Breast epithelium (tissue), 4 donors: ENCODE measurements at regions not wholly inside any gene's neighbourhood (a gene's known extent, or its start where the extent isn't known, plus 50 kb on each side); places are given as distances from the start of the nearest gene placed in this dataset.

Source experiments
- DNase-seq, 2 donors: peaks; one replicate each; pipeline ENCODE4 v3.0.0-alpha.2; 2019; ENCODE audit warnings: low spot score in 2 of 2
- H3K27ac ChIP-seq, 2 donors: fragments of 200-600 bp; sonication (generic) in 1 of 2; one replicate each; pipeline ENCODE4 v1.5.1; 2016 to 2019; ENCODE audit warnings: mild to moderate bottlenecking in 1 of 2
- H3K27me3 ChIP-seq, 2 donors: fragments of 200-600 bp; sonication (generic) in 1 of 2; one replicate each; pipeline versions ENCODE4 v1.5.1 to v1.6.0; 2017 to 2019; ENCODE audit warnings: control low read depth in 1 of 2, mild to moderate bottlenecking in 1 of 2
- H3K36me3 ChIP-seq: fragments of 200-600 bp; one replicate; pipeline ENCODE4 v1.5.1; 2019
- H3K4me1 ChIP-seq, 2 donors: fragments of 200-600 bp; sonication (generic); one replicate each; pipeline ENCODE4 v1.5.1; 2016 to 2019; ENCODE audit warnings: control low read depth in 1 of 2
- H3K4me3 ChIP-seq, 3 donors: fragments of 200-600 bp; sonication (generic); 1 replicate in 2 of 3; 2 replicates in 1 of 3; pipeline ENCODE4 v1.5.1; 2016 to 2019; ENCODE audit warnings: mild to moderate bottlenecking in 3 of 3, moderate library complexity in 2 of 3
- H3K9me3 ChIP-seq, 2 donors: fragments of 200-600 bp; sonication (generic) in 1 of 2; one replicate each; pipeline ENCODE4 v1.5.1; 2016 to 2019; ENCODE audit warnings: control low read depth in 1 of 2
- CTCF ChIP-seq, 3 donors: fragments of 450-650 bp; IDR thresholded peaks; one replicate each; pipeline ENCODE4 v1.5.1; 2016 to 2017; ENCODE audit warnings: antibody characterized with exemption in 3 of 3, mild to moderate bottlenecking in 3 of 3, moderate library complexity in 3 of 3
- POLR2A ChIP-seq: fragments of 450-650 bp; IDR thresholded peaks from one replicate; pipeline ENCODE4 v1.6.1; 2016; ENCODE audit warnings: antibody characterized with exemption, mild to moderate bottlenecking, moderate library complexity
- POLR2AphosphoS5 ChIP-seq, 3 donors: sonication (generic); formaldehyde crosslinking; IDR thresholded peaks; one replicate each; pipeline ENCODE4 v1.6.1; 2017; ENCODE audit warnings: antibody characterized with exemption in 3 of 3
- intact Hi-C: fragments of 100-400 bp; cut with DNase I; formaldehyde crosslinking; loops from one replicate; pipeline ENCODE4 v1.15.1; 2023; ENCODE audit warnings: low total_unique reads

DNA sequence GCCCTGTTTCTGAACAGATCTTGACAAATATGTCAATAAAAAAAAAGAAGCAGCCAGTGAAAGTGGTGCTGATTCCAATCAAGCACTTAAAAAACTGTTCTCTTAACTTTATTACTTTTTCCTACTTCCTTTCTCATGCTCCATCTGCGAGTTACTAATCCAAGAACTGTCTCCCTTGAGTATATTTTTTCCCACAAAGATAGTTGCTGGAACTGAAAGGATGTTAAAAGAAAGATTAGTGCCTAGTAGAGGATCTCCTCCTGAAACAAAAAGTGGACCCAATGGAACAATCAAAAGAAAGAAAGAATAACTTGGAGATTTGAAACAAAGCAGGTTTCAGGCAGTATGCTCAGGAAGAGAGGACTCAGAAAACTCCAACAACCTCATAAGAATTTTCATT, 1034.8 kb downstream of the PCDH17 start:
- Histone ChIP-seq H3K27ac (no peak overlapping the region), H3K4me1 (no peaks in the 10 kb centered on the region), H3K4me3 (no peak overlapping the region), H3K36me3 (no peaks in the 10 kb centered on the region), H3K27me3 (no peaks in the 10 kb centered on the region), H3K9me3 (no peaks in the 10 kb centered on the region)
- TF ChIP-seq CTCF (IDR thresholded peaks at IDR 0.05) (no peak), POLR2AphosphoS5 (IDR thresholded peaks at IDR 0.05) (no peak), POLR2A (no peak)
- no peak for DNase-seq
- intact Hi-C loops = no loop called here

- Histone ChIP-seq H3K4me1 (no peaks in the 10 kb centered on the region), H3K27ac (no peak overlapping the region), H3K4me3 (no peak overlapping the region), H3K9me3 (no peaks in the 10 kb centered on the region), H3K36me3 (no peaks in the 10 kb centered on the region), H3K27me3 (no peaks in the 10 kb centered on the region)
- intact Hi-C loops = no loop called here
- TF ChIP-seq POLR2AphosphoS5 (IDR thresholded peaks at IDR 0.05) (no peak), POLR2A (no peak), CTCF (IDR thresholded peaks at IDR 0.05) (no peak)
- DNase-seq = no peak
Observed at GRCh38 chr13:58667096-58667495, 1035.6 kb downstream of the PCDH17 start.

DNA sequence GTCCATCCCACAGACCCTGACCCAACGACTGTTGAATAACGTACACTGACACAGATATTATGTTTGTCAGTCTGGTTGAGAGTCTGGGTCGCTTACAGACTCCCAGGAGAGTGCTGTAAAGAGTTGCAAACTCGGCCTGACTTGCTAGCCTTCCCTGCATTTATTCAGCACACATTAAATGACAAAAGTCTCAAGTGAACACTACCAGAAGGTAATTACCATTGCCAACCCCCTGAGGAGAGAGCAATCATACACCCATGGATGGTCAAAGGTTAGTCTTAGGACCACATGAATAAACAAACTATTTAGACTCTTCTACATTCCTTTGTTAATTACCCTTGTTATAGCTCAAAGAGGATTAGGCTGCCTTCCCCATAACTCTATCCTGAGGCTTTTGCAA, 1048.6 kb downstream of the PCDH17 start:
- H3K27me3 ChIP-seq = no peaks in the 10 kb centered on the region
- H3K4me3 ChIP-seq = no peak overlapping the region
- no peak for DNase-seq
- intact Hi-C loops = no loop called here
- H3K4me1 ChIP-seq = no peaks in the 10 kb centered on the region
- TF ChIP-seq CTCF (IDR thresholded peaks at IDR 0.05) (no peak), POLR2A (no peak), POLR2AphosphoS5 (IDR thresholded peaks at IDR 0.05) (no peak)
- H3K36me3 ChIP-seq = no peaks in the 10 kb centered on the region
- H3K27ac ChIP-seq = no peak overlapping the region
- no peaks in the 10 kb centered on the region for H3K9me3 ChIP-seq

GRCh38 chr13:58682616-58683015, 1051.1 kb downstream of the PCDH17 start:
- no peaks in the 10 kb centered on the region for H3K27me3 ChIP-seq
- H3K9me3 ChIP-seq = peaks cover 0 to 2% of the 10 kb centered on the region in 2 donors
- H3K4me1 ChIP-seq = no peaks in the 10 kb centered on the region
- H3K4me3 ChIP-seq = no peak overlapping the region
- TF ChIP-seq POLR2AphosphoS5 (IDR thresholded peaks at IDR 0.05) = no peak
- no peak for TF ChIP-seq POLR2A
- TF ChIP-seq CTCF (IDR thresholded peaks at IDR 0.05) = no peak
- no peak for DNase-seq
- no peak overlapping the region for H3K27ac ChIP-seq
- intact Hi-C loops = no loop called here
- H3K36me3 ChIP-seq = no peaks in the 10 kb centered on the region

GRCh38 chr13:58687148-58687547, 1055.6 kb downstream of the PCDH17 start:
- Histone ChIP-seq H3K27me3 (no peaks in the 10 kb centered on the region), H3K4me3 (no peak overlapping the region), H3K9me3 (peaks cover 0 to 7% of the 10 kb centered on the region in 2 donors), H3K4me1 (no peaks in the 10 kb centered on the region), H3K36me3 (peaks cover 5% of the 10 kb centered on the region), H3K27ac (no peak overlapping the region)
- TF ChIP-seq CTCF (IDR thresholded peaks at IDR 0.05) (no peak), POLR2A (no peak), POLR2AphosphoS5 (IDR thresholded peaks at IDR 0.05) (no peak)
- intact Hi-C loops = no loop called here
- no peak for DNase-seq
